ENCODE measurements at regions not wholly inside any gene's neighbourhood (a gene's known extent, or its start where the extent isn't known, plus 50 kb on each side); places are given as distances from the start of the nearest gene placed in this dataset.

GRCh38 chr9:79779901-79780300 is 208.1 kb downstream of the TLE4 start:
- no peaks in the 10 kb centered on the region for H3K9me3 ChIP-seq
- FAIRE-seq (no peak), DNase-seq (no peak), ATAC-seq (no peak)
- intact Hi-C loops (cut with DNase I), result no loop called here
- no peak overlapping the region for H3K4me3 ChIP-seq
- H3K27me3 ChIP-seq, result no peaks in the 10 kb centered on the region
- TF ChIP-seq CTCF (IDR thresholded peaks at IDR 0.05), result no peak
- 77 to 80% methylated on average over 7 of the region's 7 CpGs for WGBS, 2 donors
- no peaks in the 10 kb centered on the region for H3K4me1 ChIP-seq
- H3K27ac ChIP-seq, result no peak overlapping the region
- no peaks in the 10 kb centered on the region for H3K36me3 ChIP-seq

GRCh38 chr9:79778581-79778980 is 206.8 kb downstream of the TLE4 start:
- intact Hi-C loops (cut with DNase I), result no loop called here
- 78 to 89% methylated on average over 1 of the region's 1 CpG for WGBS, 2 donors

GRCh38 chr9:79776581-79776980 is 204.8 kb downstream of the TLE4 start:
- ATAC-seq (no peak), FAIRE-seq (no peak)

More at GRCh38 chr9:79778581-79778980, 206.8 kb downstream of the TLE4 start:
- Histone ChIP-seq H3K4me1 (no peaks in the 10 kb centered on the region), H3K36me3 (no peaks in the 10 kb centered on the region), H3K4me3 (no peak overlapping the region), H3K27me3 (no peaks in the 10 kb centered on the region), H3K9me3 (no peaks in the 10 kb centered on the region), H3K27ac (no peak overlapping the region)
- no peak for TF ChIP-seq CTCF (IDR thresholded peaks at IDR 0.05)
- no peak for FAIRE-seq
- no peak for DNase-seq
- ATAC-seq, result no peak

More at GRCh38 chr9:79776581-79776980, 204.8 kb downstream of the TLE4 start:
- no peak for DNase-seq
- H3K4me3 ChIP-seq, result no peak overlapping the region
- no peaks in the 10 kb centered on the region for H3K4me1 ChIP-seq
- H3K27ac ChIP-seq, result no peak overlapping the region
- TF ChIP-seq CTCF (IDR thresholded peaks at IDR 0.05), result no peak
- H3K9me3 ChIP-seq, result no peaks in the 10 kb centered on the region
- intact Hi-C loops (cut with DNase I), result no loop called here
- no peaks in the 10 kb centered on the region for H3K27me3 ChIP-seq
- no peaks in the 10 kb centered on the region for H3K36me3 ChIP-seq
- 29 to 36% methylated on average over 2 of the region's 2 CpGs for WGBS, 2 donors

All from pancreas (tissue), 10 donors.